Stimulated activated CD4-positive, alpha-beta T cell treated with anti-CD3 and anti-CD28 coated beads, TNF-alpha, amount 100 ng/mL, for 4 hours (primary cell): ENCODE measurements at regions not wholly inside any gene's neighbourhood (a gene's known extent, or its start where the extent isn't known, plus 50 kb on each side); places are given as distances from the start of the nearest gene placed in this dataset.

Source experiments
- DNase-seq, 3 experiments: peaks; one replicate each; pipeline ENCODE4 v3.0.0-alpha.2; 2020; ENCODE audit warnings: low read depth in 3 of 3

DNA sequence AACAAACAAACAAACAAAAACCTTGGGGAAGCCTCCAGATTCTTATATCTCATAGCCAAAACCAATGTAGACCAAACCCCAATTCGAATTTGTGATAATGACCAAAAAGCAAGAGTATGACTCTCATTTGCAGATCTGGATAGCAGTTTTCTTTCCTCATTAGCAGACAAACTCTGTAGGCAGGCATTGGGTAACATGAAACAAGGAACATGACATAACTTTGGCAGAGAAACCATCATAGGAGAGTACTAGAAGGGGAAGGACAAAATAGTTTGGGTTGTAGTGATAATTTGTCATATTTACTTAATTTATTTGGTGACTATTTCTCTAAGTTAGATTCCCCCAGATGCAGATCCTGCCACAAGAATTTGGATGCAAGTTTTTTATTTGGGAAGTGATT, 187.8 kb downstream of the MID1IP1 start:
- no peak for DNase-seq

DNA sequence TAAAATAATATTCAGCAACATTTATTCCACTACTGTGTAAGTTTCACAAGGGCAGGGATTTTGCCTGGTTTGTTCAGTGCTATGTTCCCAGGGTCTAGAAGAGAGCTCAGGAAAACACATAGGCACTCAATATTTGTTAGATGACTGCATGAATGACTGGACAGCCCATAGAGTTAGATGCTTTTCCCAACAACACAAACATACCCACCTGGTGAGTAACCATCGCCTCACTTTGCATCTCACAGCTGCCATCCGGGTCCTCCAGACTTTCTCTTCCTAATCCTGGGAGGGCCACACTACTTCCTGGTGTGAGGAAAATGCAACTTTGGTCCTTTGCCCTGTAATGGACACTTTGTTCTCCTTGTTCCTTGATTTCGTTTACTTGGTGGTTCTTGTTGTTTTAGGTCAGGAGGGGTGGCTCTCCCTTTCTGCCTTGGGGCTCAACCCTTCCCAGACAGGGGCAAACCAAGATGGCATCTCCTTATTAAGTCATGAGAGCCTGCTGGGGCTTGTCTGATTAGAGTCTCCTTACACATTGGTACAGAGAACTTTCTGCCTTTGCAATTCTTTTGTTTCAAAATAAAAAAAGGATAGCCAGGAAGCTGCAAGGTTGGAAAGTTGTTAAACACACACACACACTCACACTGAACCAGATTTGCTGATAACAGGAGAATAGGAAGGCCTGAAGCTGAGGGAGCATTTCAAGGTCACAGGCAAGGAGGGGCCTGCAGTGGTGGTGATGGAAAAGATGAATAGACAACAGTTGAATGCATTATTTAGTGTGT, 190.6 kb downstream of the MID1IP1 start:
- no peak for DNase-seq

DNA sequence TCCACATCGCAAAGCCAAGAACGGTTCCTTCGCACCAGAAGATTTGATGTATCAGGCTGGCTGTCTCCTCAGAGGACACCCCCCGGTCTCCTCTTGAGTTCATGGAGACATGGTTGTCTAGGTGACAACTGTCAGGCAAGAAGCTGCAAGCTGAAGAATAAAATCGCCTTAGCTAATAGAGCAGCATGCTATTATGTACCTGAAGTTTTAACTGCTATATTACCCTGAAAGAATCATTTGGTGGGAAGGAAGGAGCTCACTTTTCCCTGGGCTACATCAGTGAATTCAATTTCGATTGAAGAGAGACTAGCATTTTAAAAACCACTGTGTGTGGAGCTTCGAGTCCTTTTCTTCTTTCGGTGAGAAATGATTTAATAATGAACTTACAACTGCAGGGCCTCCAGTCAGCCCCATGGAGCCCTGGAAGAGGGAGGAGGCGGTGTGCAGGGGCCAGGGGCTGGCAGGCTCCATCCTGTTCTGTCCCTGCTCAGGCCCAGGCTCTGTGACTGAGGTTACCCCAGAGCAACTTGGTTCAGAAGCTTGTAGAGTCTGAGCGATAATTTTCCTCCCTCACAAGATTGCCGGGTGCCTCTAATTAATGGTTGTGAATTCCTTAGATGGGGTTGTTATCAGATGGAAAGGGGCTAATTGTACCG, 191.3 kb downstream of the MID1IP1 start:
- no peak for DNase-seq

DNA sequence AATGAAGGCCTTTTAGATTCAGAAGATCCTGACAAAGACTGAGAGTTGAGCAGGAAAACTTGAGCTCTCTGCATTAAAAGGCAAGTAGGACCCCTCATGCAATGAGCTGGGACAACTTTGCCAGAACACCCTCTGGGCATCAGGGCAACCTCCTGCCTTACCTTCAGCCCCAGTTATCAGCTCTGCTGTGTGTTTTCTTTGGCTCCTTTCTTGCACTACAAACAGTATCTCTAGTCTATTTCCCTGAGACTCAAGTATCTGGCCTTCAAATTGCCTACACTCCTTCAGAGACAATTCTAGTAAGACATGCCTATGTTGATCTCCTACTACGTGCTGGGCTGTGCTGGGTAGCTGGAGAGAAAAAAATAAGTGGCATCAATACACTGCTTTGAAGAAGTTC, 192.2 kb downstream of the MID1IP1 start:
- no peak for DNase-seq

DNA sequence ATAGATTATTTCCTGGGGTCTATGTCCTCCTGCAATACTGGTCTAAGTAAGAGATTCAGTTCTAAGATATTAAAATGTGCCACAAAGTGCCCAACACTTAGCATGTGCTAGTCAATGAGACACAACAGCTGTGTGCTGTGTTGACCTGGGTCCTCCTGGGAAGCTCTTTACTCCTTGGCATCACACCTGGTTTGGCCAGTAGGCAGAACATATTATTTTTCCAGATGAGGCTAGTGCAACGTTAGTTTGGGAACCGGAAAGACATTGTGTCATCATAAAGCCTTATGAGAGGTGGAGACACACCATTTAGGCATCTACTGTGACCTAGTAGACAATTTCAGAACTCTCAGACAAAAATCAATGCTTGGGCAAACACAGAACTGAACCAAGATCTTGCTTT, 197.8 kb downstream of the MID1IP1 start:
- no peak for DNase-seq

DNA sequence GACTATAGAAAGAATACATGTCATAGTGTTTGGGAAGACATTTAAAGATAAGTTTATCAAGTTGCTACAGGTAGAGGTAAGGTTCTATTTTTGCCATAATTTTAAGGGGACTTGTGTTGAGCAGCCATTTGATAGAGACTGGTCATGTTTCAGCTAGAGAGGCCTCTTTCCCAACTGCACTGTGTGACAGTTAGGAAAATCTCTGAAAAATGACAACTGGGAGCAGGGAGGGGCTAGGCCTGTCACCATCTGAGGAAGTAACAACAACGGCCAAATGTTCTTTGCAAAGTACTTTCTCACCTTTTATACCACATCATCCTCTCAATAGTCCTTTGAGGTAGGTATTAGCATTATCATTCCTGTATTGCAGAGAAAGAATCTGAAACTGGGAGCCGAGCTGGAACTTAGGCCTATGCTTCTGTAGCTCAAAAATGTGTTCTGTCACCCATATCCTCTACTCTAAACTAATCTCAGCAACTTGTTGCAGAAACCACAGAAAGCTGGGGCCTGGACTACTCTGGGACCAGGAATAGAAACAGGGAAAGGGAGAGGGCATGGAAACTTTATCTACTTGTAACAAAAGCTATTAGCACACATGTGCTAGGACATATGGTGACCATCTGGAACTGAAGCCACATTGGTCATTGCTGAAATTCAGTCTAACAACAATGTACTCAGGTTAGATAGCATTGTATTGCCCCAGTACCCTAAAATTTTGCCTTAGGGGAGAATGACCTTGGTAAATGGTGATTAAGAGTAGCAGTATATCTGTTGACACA, 198.9 kb downstream of the MID1IP1 start:
- DNase-seq, result no peak

DNA sequence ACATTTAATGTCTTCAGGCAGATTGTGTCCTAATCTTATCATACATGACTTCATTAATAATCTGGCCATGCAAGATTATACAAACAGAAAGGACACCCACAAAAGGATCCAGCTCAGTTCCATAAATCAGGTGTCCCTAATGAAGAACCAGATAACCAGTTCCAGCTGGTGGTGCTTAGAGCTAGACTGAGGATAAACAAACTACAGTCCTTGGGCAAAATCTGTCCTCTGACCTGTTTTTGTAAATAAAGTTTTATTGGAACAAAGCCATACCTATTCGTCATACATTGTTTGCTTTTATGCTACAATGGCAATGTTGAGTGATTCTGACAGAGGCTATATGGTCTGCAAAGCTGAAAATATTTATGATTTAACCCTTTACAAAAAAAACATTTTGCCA, 199.5 kb downstream of the MID1IP1 start:
- DNase-seq, result no peak

DNA sequence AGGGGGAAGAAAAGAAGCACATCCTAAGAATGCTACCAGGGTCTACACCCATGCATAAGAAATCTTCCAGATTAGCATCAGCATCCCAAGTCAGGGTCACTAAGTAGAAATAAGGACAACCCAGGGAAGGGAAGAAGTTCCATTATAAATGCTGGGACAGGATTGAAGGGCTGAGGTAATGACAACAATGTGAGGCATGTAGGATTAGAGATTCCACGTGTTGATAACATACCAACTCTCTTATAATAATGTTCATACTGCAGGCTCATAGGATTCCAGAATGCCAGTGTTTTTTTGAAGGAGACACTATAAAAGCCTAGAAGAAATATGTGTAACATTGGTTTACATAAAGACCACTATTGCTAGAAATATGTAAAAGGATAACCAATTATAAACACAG, 201.2 kb downstream of the MID1IP1 start:
- DNase-seq, result no peak

DNA sequence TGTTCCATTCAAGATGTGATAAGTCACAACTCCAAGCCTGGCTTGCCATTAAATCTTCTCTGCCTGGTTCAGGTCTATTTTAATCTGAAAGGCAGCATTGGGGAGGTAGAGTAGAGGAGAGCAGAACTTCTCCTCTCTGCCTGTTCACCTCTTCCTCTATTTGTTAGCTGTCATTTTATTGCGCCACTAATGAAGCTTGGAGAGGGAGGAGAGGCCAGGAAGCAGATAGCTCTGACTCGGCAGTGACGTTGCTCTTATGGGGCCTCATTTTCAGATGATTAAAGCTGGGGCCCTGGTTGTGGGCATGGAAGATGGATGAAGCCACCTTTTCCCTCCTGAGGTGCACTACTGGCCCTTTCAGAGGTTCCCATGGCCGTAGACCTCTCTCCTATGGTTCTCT, 207.3 kb downstream of the MID1IP1 start:
- DNase-seq, result no peak

DNA sequence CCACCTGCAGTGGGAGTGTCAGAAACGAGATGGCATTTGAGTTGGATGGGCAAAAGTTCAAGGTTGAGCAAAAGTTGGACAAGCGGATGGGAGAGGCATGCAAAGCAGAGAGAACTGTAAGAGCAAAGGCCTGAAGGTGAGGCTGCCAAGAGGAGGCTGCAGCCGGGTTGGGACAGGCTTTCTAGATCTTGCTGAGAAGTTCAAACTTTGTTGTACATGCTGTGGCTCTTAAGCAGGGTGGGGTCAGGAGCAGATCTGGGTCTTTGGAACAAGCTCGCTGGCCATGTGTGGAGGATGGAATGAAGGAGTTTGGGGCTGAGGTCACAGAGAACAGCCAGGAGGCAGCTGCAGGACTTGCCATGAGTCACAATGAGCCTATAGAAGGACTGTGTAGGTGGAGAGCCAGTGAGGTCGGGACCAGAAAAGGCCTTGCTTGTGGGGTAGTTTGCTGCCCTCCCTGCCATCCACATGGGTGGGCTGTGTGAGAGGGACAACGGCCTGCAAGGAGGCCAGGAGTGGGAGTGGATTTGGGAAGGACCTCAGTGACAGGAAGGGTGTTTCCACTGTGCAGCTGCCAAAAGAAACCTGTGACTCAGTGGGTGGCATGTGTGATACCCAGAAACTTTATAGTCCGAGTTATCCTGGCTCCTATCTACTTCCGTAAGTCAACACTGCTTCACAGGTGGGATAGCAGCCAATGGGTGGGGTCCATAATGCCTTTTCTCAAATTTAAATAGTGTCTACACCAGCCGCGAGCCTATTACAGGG, 210.4 kb downstream of the MID1IP1 start:
- DNase-seq, result no peak

DNA sequence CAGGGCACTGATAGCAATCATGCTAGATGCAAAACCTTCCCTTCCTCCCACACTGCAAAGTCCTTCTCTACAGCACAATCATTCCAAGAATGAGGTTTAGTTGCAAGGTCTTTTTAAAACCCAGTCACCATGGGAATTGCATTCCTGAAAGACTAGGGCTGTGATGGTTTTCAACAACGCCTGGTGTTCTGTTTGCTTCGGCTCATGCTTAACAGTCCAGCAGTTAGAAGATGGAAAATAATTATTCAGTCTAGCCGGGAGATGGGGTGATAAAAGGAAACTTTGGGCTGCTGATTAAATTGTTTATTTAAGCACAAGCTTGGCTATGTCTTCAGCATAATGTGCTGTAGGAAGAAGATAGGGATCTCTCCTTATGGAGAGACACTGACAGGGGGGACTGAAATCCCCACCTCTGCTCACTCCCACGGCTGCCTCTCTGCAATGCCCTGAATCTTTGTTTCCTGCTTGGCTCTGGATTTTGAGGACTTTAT, 211.4 kb downstream of the MID1IP1 start:
- no peak for DNase-seq

DNA sequence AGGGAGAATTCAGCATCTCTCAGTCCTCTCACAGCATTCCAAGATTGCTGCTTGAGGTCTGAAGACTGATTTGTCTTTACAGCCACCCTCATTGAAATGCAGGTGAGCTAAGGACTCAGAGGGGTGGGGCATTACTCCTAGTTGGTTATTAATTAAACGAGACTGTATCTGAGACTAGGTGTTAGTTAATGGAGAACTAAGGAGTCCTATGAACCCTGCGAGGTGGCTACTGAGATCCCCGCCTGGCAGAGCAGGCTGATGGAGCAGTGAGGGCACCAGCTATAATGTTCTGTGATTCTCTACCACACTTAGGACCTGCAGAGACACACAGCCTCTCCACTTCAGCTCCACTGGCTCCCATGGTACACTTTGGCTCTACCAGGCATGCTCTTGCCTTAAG, 215.3 kb downstream of the MID1IP1 start:
- no peak for DNase-seq

DNA sequence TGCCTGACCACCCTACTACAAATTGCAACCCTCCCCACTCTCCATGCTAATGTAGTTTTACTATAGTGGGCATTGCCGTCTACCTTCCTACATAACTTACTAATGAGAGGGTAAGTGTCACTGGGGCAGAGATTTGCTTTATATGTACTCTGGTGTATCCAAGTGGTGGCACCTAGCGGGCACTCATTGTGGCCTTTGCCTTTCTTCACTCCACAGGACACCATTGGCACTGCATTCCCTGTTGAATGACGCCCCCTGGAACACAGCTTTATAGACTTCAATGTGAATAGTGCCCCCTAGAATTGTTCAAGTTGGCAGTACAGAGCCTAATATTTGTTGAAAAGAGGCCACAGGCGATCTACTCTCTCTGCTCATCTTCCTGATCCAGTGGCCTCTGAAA, 215.8 kb downstream of the MID1IP1 start:
- no peak for DNase-seq

DNA sequence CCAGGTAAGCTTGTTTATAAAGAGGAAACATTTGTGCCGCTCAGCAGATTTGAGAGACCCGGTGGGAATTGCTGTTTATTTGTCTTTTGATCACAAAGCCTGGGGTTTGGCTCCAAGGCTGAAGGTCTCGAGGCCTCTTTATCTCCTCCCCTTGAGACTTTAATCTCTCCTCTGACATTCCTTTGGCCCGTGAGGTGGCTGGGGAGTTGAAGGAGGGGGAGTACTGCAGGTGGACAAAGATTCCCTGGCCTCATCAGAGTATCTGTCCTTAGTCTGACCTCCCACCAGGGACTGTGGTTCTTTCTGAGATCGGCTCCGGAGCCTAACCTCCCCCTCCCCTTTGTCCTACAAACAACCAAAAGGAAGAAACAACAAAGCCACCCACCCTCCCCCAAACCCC, 216.5 kb downstream of the MID1IP1 start:
- DNase-seq, result no peak

DNA sequence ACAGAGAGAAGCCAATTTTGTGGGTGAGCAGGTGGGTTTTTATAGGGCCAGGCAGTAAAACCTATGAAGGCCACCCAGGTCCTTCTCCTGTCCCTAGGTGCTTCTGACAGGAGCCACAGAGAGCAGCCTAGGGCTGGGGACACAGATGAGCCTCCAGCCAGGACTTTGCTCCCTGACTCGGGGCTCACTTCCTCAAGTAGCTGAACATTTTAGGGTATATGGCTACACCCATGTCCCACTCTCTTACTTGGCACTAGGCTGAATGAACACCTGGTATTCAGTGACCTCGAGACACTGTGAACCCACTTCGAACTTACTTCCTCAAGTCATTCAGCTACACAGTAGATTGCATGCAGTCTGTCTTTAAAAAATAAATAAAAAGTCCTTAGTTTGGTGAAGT, 217.3 kb downstream of the MID1IP1 start:
- no peak for DNase-seq

DNA sequence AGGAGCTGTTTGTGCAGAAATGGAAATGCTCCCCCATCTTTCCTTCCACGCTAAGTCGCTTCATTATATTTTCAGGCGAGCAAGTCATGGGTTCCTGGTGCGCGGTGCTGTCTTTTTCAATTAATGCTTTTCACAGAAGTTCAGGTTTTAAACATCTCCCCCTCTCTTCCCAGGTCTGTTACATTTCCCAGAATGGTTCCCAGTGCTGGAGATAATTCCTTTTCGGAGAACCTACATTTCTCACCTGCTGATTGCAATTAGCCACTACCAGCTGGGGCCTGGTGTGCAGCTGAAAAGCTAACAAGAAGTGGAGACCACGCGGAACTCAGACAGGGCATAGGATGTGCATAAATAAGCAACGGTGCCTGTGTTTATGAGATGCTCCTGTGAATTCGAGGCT, 217.8 kb downstream of the MID1IP1 start:
- DNase-seq, result no peak

DNA sequence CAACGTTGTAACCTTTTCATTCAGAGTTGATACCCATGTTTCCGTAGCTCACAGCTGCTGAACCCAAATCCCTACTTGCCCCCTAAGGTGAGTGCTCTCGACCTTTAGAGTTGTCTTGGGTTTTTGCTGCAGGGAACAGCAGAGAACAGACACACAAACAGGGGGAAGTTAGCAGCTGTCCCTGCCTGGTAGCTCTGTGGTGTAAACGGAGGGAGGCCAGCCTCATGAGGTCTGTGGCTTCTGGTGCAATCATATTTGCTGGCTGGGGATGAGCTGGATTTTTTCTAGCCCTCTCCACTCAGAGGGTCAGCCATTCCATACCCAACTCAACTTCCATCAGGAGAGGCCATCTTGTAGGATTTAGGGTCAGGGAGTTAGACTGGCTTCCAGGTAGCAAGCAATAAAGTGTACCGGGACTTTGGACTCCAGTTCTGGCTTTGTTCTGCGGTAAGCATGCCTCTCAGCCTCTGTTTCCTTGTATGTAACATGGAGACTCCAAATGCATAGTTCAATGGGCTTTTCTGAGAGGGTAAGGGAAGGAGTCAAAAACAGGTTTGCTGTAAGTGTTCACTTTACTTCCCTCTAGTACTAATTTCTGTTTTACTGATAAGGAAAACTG, 218.9 kb downstream of the MID1IP1 start:
- no peak for DNase-seq

DNA sequence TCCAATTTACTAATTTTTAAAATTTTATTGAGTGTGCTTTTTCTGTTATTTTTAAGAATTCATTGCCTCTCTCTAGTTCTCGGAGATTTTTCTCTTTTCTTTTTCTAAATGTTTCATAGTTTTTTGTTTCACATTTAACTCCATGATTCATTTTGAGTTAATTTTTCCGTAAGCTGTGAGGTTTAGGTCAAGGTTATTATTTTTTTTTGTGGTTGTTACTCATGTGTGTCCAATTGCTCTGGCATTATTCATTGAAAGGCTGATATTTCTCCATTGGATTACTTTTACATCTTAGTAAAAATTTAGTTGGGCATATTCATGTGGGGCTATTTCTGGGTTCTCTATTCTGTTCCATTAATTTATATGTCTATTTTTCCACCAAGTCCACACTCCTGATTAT, 220.8 kb downstream of the MID1IP1 start:
- no peak for DNase-seq

DNA sequence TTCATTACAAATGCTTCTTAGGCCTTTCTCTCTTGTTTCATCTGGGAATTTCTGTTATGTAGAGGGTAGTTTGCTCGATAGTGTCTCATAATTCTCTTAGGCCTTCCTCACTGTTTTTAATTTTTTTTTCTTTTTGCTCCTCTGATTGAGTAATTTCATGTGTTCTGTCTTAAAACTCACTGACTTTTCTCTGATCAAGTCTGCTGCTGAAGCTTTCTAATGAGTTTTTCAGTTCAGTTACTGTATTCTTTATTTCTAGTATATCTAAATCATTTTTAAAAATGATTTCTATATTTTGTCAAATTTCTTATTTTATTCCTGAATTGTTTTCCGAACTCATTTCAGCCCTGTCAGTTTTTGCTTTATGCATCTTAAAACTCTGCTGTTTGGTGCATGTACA, 228.0 kb downstream of the MID1IP1 start:
- no peak for DNase-seq

DNA sequence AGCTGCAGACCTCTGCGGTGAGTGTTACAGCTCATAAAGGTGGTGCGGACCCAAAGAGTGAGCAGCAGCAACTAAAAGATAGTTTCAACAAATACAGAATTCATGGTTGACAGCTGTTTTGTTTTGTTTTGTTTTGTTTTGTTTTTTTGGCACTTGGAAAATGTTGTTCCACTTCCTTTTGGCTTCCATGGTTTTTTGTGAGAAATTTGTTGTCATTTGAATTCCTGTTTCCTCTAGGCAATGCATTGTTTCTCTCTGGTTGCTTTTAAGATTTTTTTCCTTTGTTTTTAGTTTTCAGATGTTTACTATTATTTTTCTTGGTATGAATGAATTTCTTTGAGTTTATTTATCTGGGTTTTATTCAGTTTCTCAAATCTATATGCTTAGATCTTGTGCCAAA, 229.4 kb downstream of the MID1IP1 start:
- DNase-seq, result no peak

DNA sequence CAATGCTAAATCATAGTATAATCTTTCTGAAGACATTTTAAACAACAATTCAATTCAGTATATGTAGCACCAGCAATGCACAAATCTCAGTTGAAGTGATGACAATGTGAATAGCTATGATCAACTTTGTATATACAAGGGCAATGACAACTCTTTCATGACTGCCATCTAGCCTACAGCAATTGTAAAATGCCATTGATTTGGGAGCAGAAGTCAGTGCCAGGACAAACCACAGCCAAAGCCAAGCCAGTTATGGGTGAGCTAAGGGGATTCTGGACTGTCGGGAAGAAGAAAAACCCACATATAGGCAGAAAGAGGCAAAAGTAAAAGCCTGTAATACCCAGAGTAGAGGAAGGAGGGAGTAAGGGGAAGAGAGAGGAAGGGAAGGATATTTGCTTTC, 238.6 kb downstream of the MID1IP1 start:
- no peak for DNase-seq
